WTC11 (cell line): ENCODE measurements at regions not wholly inside any gene's neighbourhood (a gene's known extent, or its start where the extent isn't known, plus 50 kb on each side); places are given as distances from the start of the nearest gene placed in this dataset.

Experiments
- ATAC-seq: fragments of 200-7000 bp; cut with Tn5 transposase; 2 replicates; pipeline ENCODE4 v1.10.0; 2021; ENCODE audit warnings: mild to moderate bottlenecking, moderate library complexity
- CTCF ChIA-PET: fragments of 300-600 bp; sonication (Branson Sonifier 250); formaldehyde crosslinking; loops from one replicate; lab custom pipeline; 2021; ENCODE audit warnings: antibody characterized with exemption; lab: Charles Lee
- POLR2A ChIA-PET: fragments of 350-600 bp; sonication (Branson Sonifier 250); formaldehyde crosslinking; loops from one replicate; lab custom pipeline; 2021; ENCODE audit warnings: antibody characterized with exemption; lab: Charles Lee
- DNase-seq: peaks from one replicate; pipeline ENCODE4 v3.0.0; 2021; ENCODE audit warnings: low spot score
- H3K27ac Mint-ChIP-seq: 2 replicates; pipeline ENCODE4 v1.8.0; 2021; ENCODE audit warnings: mixed read lengths
- H3K27me3 Mint-ChIP-seq: 2 replicates; pipeline ENCODE4 v1.8.0; 2021; ENCODE audit warnings: low read depth, mild to moderate bottlenecking, moderate library complexity, mixed read lengths
- H3K36me3 Mint-ChIP-seq: 2 replicates; pipeline ENCODE4 v1.8.0; 2021; ENCODE audit warnings: mixed read lengths
- H3K4me1 Mint-ChIP-seq: 2 replicates; pipeline ENCODE4 v1.8.0; 2022; ENCODE audit warnings: mixed read lengths
- H3K4me3 Mint-ChIP-seq: 2 replicates; pipeline ENCODE4 v1.8.0; 2021; ENCODE audit warnings: mild to moderate bottlenecking, moderate library complexity, mixed read lengths
- H3K9me3 Mint-ChIP-seq: 2 replicates; pipeline ENCODE4 v1.8.0; 2021; ENCODE audit warnings: mixed read lengths
- AFF4 ChIP-seq: sonication (generic); formaldehyde crosslinking; IDR thresholded peaks from 2 replicates; pipeline ENCODE4 v1.8.1; 2023; ENCODE audit warnings: mild to moderate bottlenecking, missing genetic modification reagents, borderline replicate concordance
- ATF6 ChIP-seq: sonication (generic); formaldehyde crosslinking; IDR thresholded peaks from 2 replicates; pipeline ENCODE4 v1.8.1; 2023; ENCODE audit warnings: mild to moderate bottlenecking, missing genetic modification reagents
- CTCF ChIP-seq: fragments of 200-600 bp; IDR thresholded peaks from 2 replicates; pipeline ENCODE4 v1.8.0; 2022; ENCODE audit warnings: antibody characterized with exemption
- E2F4 ChIP-seq: sonication (generic); formaldehyde crosslinking; IDR thresholded peaks from 2 replicates; pipeline ENCODE4 v1.8.1; 2022; ENCODE audit warnings: low read depth, mild to moderate bottlenecking, moderate library complexity, missing genetic modification reagents, borderline replicate concordance
- ELF4 ChIP-seq: sonication (generic); formaldehyde crosslinking; IDR thresholded peaks from 2 replicates; pipeline ENCODE4 v1.8.1; 2022; ENCODE audit warnings: low read depth, mild to moderate bottlenecking, moderate library complexity, missing genetic modification reagents
- FOXP1 ChIP-seq: sonication (generic); formaldehyde crosslinking; IDR thresholded peaks from 2 replicates; pipeline ENCODE4 v1.8.0; 2022; ENCODE audit warnings: missing genetic modification reagents, mild to moderate bottlenecking, moderate library complexity, borderline replicate concordance
- GABPB1 ChIP-seq: sonication (generic); formaldehyde crosslinking; IDR thresholded peaks from 2 replicates; pipeline ENCODE4 v1.8.1; 2023; ENCODE audit warnings: mild to moderate bottlenecking, missing genetic modification reagents
- GTF2I ChIP-seq: fragments of 250-450 bp; sonication (Bioruptor Pico); conservative IDR thresholded peaks from 2 replicates; pipeline ENCODE4 v1.4.0; 2021; ENCODE audit warnings: mild to moderate bottlenecking
- IRF1 ChIP-seq: sonication (generic); formaldehyde crosslinking; IDR thresholded peaks from 2 replicates; pipeline ENCODE4 v1.8.0; 2023; ENCODE audit warnings: missing genetic modification reagents
- IRF2 ChIP-seq: sonication (generic); formaldehyde crosslinking; IDR thresholded peaks from 2 replicates; pipeline ENCODE4 v1.8.0; 2022; ENCODE audit warnings: low read depth, missing genetic modification reagents, borderline replicate concordance
- MYBL2 ChIP-seq: sonication (generic); formaldehyde crosslinking; IDR thresholded peaks from 2 replicates; pipeline ENCODE4 v1.8.1; 2023; ENCODE audit warnings: mild to moderate bottlenecking, moderate library complexity, missing genetic modification reagents
- OVOL2 ChIP-seq: fragments of 250-450 bp; sonication (Bioruptor Pico); IDR thresholded peaks from 2 replicates; pipeline ENCODE4 v1.9.0; 2021; ENCODE audit warnings: mild to moderate bottlenecking, borderline replicate concordance
- USF1 ChIP-seq: sonication (generic); formaldehyde crosslinking; IDR thresholded peaks from 2 replicates; pipeline ENCODE4 v1.8.0; 2022; ENCODE audit warnings: mild to moderate bottlenecking, missing genetic modification reagents
- ZBTB21 ChIP-seq: sonication (generic); formaldehyde crosslinking; IDR thresholded peaks from 2 replicates; pipeline ENCODE4 v1.8.1; 2023; ENCODE audit warnings: mild to moderate bottlenecking, missing genetic modification reagents, borderline replicate concordance
- ZBTB43 ChIP-seq: sonication (generic); formaldehyde crosslinking; IDR thresholded peaks from 2 replicates; pipeline ENCODE4 v1.8.1; 2023; ENCODE audit warnings: mild to moderate bottlenecking, missing genetic modification reagents
- ZNF425 ChIP-seq: fragments of 250-450 bp; sonication (Bioruptor Pico); conservative IDR thresholded peaks from 2 replicates; pipeline ENCODE4 v1.9.0; 2021; ENCODE audit warnings: mild to moderate bottlenecking

- TF ChIP-seq GTF2I (CRISPR knock-in tag): no peak
- no peak for TF ChIP-seq ELF4 (CRISPR knock-in tag)
These were observed 519.2 kb upstream of the SPHKAP start (continued) for GRCh38 chr2:228700638-228701037.

GRCh38 chr2:228699888-228700287 lies 518.4 kb upstream of the SPHKAP start:
- Mint-ChIP-seq H3K36me3 (no peaks in the 10 kb centered on the region), H3K9me3 (peaks cover 13% of the 10 kb centered on the region; the same call in 1 of the 2 replicates), H3K27me3 (no peaks in the 10 kb centered on the region), H3K4me3 (no peak overlapping the region), H3K4me1 (no peaks in the 10 kb centered on the region), H3K27ac (no peak overlapping the region)
- ChIA-PET POLR2A (no interaction called here), CTCF (interaction anchor here (1.3 to 1.9 kb wide), 4 partner anchors 11 to 574 kb away, joined by 3 to 9 read pairs (median 5); no protein-coding TSS in a partner anchor)
- no peak for ATAC-seq
- DNase-seq: no peak
- TF ChIP-seq E2F4 (CRISPR knock-in tag): no peak
- TF ChIP-seq ZBTB43: no peak
- TF ChIP-seq, all 79 proteins: peak for 0

GRCh38 chr2:228699400-228699799 lies 517.9 kb upstream of the SPHKAP start:
- Mint-ChIP-seq H3K27ac (no peak overlapping the region), H3K4me3 (no peak overlapping the region), H3K27me3 (no peaks in the 10 kb centered on the region), H3K4me1 (no peaks in the 10 kb centered on the region), H3K9me3 (peaks cover 13% of the 10 kb centered on the region; the same call in 1 of the 2 replicates), H3K36me3 (no peaks in the 10 kb centered on the region)
- ChIA-PET POLR2A (no interaction called here), CTCF (interaction anchor here (1.3 to 1.9 kb wide), 5 partner anchors 11 to 575 kb away, joined by 3 to 9 read pairs (median 4); no protein-coding TSS in a partner anchor)
- ATAC-seq: no peak
- DNase-seq: no peak
- TF ChIP-seq IRF2 (CRISPR knock-in tag): no peak
- no peak for TF ChIP-seq OVOL2 (CRISPR knock-in tag)
- TF ChIP-seq MYBL2: no peak
- no peak for TF ChIP-seq ATF6 (CRISPR knock-in tag)
- TF ChIP-seq USF1 (CRISPR knock-in tag): no peak
- TF ChIP-seq GABPB1 (CRISPR knock-in tag): no peak
- TF ChIP-seq ZBTB21 (CRISPR knock-in tag): no peak
- no peak for TF ChIP-seq IRF1 (CRISPR knock-in tag)
- TF ChIP-seq CTCF: no peak
- no peak for TF ChIP-seq FOXP1 (CRISPR knock-in tag)
- TF ChIP-seq AFF4: no peak
- no peak for TF ChIP-seq ELF4 (CRISPR knock-in tag)
- no peak for TF ChIP-seq ZNF425
